Motor neuron (in vitro differentiated cells): ENCODE measurements at regions not wholly inside any gene's neighbourhood (a gene's known extent, or its start where the extent isn't known, plus 50 kb on each side); places are given as distances from the start of the nearest gene placed in this dataset.
"Not testable (repeated sequence)": the region's sequence is repeated elsewhere in the genome, so short reads cannot be mapped to it uniquely, and the experiment has no call there.

Experiments used
- ATAC-seq, 8 experiments: fragments of 200-7000 bp; cut with Tn5 transposase; replicated peaks in 6 of 8; 2 replicates each; pipeline ENCODE4 v1.8.0; 2021; ENCODE audit warnings: mild to moderate bottlenecking in 8 of 8, moderate library complexity in 8 of 8
- H3K27ac ChIP-seq, 2 donors: fragments of 250-450 bp; sonication (Bioruptor Pico); 2 replicates each; pipeline ENCODE4 v1.9.0; 2021; ENCODE audit warnings: antibody characterized with exemption in 2 of 2, mild to moderate bottlenecking in 2 of 2, moderate library complexity in 1 of 2
- H3K4me1 ChIP-seq, 2 donors: fragments of 250-450 bp; sonication (Bioruptor Pico); replicated peaks in 1 of 2; 2 replicates each; pipeline ENCODE4 v1.6.1; 2021; ENCODE audit warnings: antibody characterized with exemption in 2 of 2, mild to moderate bottlenecking in 2 of 2, moderate library complexity in 1 of 2
- H3K4me3 ChIP-seq, 5 donors: fragments of 250-450 bp; sonication (Bioruptor Pico); 2 replicates each; pipeline ENCODE4 v1.9.0; 2021; ENCODE audit warnings: antibody characterized with exemption in 5 of 5, mild to moderate bottlenecking in 5 of 5, moderate library complexity in 4 of 5
- WGBS, 10 experiments: fragments of 450-650 bp; shearing (Covaris generic); methylation state at CpG; one replicate each; pipeline ENCODE4 v1.0.0; 2022; 5-methylcytosine and 5-hydroxymethylcytosine counted together
- in situ Hi-C, 9 experiments: fragments of 400-800 bp; cut with MboI; loops; one replicate each; pipeline ENCODE4 v1.15.0; 2021; ENCODE audit warnings: low sequenced_read_pairs in 9 of 9, low pct_unique_long_range_greater_than_20kb in 2 of 9; ENCODE audit not compliant: unreplicated experiment in 9 of 9

- in situ Hi-C loops: no loop called here
- no peak overlapping the region for H3K4me3 ChIP-seq
- no peaks in the 10 kb centered on the region for H3K4me1 ChIP-seq
- peak in 1 of 8 experiments; percentile 55 for ATAC-seq
- no peak overlapping the region for H3K27ac ChIP-seq
Measured at GRCh38 chrX:63012574-63012973, 338.6 kb downstream of the SPIN4 start.

- ATAC-seq, H3K4me3 ChIP-seq, H3K4me1 ChIP-seq, H3K27ac ChIP-seq, in situ Hi-C loops: not testable (repeated sequence)
- 0 to 29% (median 8%) methylated on average over 1 of the region's 1 CpG; no CpG with 5 or more reads in 6 of the 10 experiments for WGBS, 10 experiments
Measured at GRCh38 chrX:63000196-63000595, 350.9 kb downstream of the SPIN4 start.
